Hepatocyte (in vitro differentiated cells): ENCODE measurements at regions not wholly inside any gene's neighbourhood (a gene's known extent, or its start where the extent isn't known, plus 50 kb on each side); places are given as distances from the start of the nearest gene placed in this dataset.

Experiments used
- DNase-seq: peaks from one replicate; pipeline ENCODE4 v3.0.0-alpha.2; 2016; ENCODE audit warnings: low spot score
- H2AFZ ChIP-seq: fragments of 200-600 bp; sonication (generic); 2 replicates; pipeline ENCODE4 v1.6.0; 2016; ENCODE audit warnings: antibody characterized with exemption, mild to moderate bottlenecking
- H3K27ac ChIP-seq: fragments of 200-600 bp; sonication (generic); 2 replicates; pipeline ENCODE4 v1.5.1; 2016; ENCODE audit warnings: mild to moderate bottlenecking
- H3K27me3 ChIP-seq: fragments of 200-600 bp; sonication (generic); 2 replicates; pipeline ENCODE4 v1.6.1; 2016
- H3K36me3 ChIP-seq: fragments of 200-600 bp; sonication (generic); replicated peaks from 2 replicates; pipeline ENCODE4 v1.5.1; 2016; ENCODE audit warnings: low read depth; ENCODE audit not compliant: insufficient read depth
- H3K4me1 ChIP-seq: fragments of 200-600 bp; sonication (generic); 2 replicates; pipeline ENCODE4 v1.5.1; 2016; ENCODE audit warnings: mild to moderate bottlenecking, moderate library complexity; ENCODE audit not compliant: insufficient read depth
- H3K4me2 ChIP-seq: fragments of 200-600 bp; sonication (generic); 2 replicates; pipeline ENCODE4 v1.6.0; 2016
- H3K4me3 ChIP-seq: fragments of 200-600 bp; sonication (generic); 2 replicates; pipeline ENCODE4 v1.5.1; 2016; ENCODE audit warnings: mild to moderate bottlenecking
- H3K79me2 ChIP-seq: fragments of 200-600 bp; sonication (generic); 2 replicates; pipeline ENCODE4 v1.6.0; 2017; ENCODE audit warnings: mild to moderate bottlenecking
- H3K9me2 ChIP-seq: fragments of 200-600 bp; sonication (generic); replicated peaks from 2 replicates; pipeline ENCODE4 v1.6.0; 2017; ENCODE audit warnings: mild to moderate bottlenecking; ENCODE audit not compliant: insufficient read depth
- H3K9me3 ChIP-seq: fragments of 200-600 bp; sonication (generic); 2 replicates; pipeline ENCODE4 v1.5.1; 2016; ENCODE audit warnings: low read depth, mild to moderate bottlenecking
- H4K20me1 ChIP-seq: fragments of 200-600 bp; sonication (generic); 2 replicates; pipeline ENCODE4 v1.6.0; 2016; ENCODE audit warnings: mild to moderate bottlenecking; ENCODE audit not compliant: insufficient read depth, poor library complexity, severe bottlenecking
- EZH2 ChIP-seq: fragments of 200-600 bp; sonication (generic); IDR thresholded peaks from 2 replicates; pipeline ENCODE4 v1.6.1; 2016; ENCODE audit warnings: antibody characterized with exemption, mild to moderate bottlenecking, borderline replicate concordance
- EZH2phosphoT487 ChIP-seq: fragments of 200-600 bp; sonication (generic); IDR thresholded peaks from one replicate; pipeline ENCODE4 v1.6.1; 2018; ENCODE audit warnings: antibody characterized with exemption, mild to moderate bottlenecking, low read depth, moderate library complexity; ENCODE audit not compliant: unreplicated experiment, severe bottlenecking
- WGBS: methylation state at CpG from one replicate; pipeline ENCODE4 v1.1.6; 2016; ENCODE audit warnings: low lambda C conversion rate; ENCODE audit errors: missing lambda C conversion rate; 5-methylcytosine and 5-hydroxymethylcytosine counted together
- TF ChIP-seq, protein P1 (sequence below): fragments of 200-600 bp; sonication (generic); IDR thresholded peaks from 2 replicates; pipeline ENCODE4 v1.5.1; 2016; ENCODE audit warnings: antibody characterized with exemption, mild to moderate bottlenecking; ENCODE audit not compliant: poor library complexity

DNA sequence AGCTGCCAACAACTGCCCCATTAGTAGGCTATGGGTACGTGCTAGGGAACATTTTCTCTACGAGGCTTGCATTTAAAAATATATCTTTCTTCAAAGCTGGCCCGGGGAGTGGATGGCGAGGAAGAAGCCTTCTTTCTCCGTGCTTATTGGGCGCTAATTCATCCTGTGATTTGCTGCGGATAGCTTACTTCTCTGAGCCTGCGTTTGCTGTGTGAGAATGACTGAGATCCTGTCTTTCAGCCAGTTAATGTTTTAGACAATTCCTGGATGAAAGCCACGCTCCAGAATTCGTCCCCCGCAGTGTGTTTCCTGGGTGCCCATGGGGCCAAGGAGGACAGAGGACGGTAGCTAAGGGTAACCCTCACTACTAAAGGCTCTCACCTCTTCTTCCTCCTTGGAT lies 57.8 kb upstream of the TARBP1 start:
- H3K9me2 ChIP-seq, result no peaks in the 10 kb centered on the region
- no peaks in the 10 kb centered on the region for H4K20me1 ChIP-seq
- H3K9me3 ChIP-seq, result no peaks in the 10 kb centered on the region
- H3K79me2 ChIP-seq, result no peaks in the 10 kb centered on the region
- H2AFZ ChIP-seq, result no peak overlapping the region
- DNase-seq, result no peak
- peak overlapping the region; percentile 92 for H3K27ac ChIP-seq
- H3K27me3 ChIP-seq, result no peaks in the 10 kb centered on the region
- TF ChIP-seq, protein P1, sequence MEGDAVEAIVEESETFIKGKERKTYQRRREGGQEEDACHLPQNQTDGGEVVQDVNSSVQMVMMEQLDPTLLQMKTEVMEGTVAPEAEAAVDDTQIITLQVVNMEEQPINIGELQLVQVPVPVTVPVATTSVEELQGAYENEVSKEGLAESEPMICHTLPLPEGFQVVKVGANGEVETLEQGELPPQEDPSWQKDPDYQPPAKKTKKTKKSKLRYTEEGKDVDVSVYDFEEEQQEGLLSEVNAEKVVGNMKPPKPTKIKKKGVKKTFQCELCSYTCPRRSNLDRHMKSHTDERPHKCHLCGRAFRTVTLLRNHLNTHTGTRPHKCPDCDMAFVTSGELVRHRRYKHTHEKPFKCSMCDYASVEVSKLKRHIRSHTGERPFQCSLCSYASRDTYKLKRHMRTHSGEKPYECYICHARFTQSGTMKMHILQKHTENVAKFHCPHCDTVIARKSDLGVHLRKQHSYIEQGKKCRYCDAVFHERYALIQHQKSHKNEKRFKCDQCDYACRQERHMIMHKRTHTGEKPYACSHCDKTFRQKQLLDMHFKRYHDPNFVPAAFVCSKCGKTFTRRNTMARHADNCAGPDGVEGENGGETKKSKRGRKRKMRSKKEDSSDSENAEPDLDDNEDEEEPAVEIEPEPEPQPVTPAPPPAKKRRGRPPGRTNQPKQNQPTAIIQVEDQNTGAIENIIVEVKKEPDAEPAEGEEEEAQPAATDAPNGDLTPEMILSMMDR, result no peak
- TF ChIP-seq EZH2phosphoT487 (no peak), EZH2 (no peak)
- no peak overlapping the region for H3K4me2 ChIP-seq
- peaks cover 69% of the 10 kb centered on the region for H3K4me1 ChIP-seq
- H3K36me3 ChIP-seq, result no peaks in the 10 kb centered on the region
- H3K4me3 ChIP-seq, result no peak overlapping the region
- 85% methylated on average over 12 of the region's 12 CpGs for WGBS

DNA sequence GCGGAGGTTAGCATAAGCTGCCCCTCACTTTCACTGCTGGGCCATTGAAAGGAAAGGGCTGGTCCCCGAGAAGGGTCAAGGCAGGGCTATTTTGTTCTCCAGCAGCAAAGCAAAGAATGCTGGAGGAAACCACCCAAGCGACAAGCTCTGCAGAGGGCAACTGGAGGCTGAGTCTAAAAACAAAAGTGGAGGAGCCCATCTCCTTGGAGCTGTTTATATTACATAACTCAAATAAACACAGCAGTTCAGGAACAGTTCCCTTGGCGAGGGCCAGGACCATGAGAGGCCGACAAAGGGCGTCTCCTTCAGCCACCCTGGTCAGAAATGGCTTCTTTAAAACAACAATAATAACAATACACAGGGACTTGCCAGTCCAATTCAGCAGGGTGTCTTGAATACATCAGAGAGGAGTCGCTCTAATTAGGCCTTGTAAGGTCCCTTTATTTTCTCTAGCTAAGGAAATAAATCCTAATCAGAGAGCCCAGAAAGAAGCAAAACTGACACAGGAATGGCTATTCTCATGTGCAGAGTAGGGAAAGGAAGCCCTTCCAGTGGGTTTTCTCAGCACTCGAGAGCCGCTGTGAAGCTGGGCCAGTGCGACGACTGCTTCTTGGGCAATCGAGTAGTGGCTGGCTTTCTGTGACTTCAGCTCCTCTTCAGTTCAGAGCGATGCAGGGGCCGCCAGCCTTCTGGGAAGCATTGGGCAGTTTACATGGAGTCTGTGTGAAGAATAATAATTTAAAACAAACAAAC lies 57.0 kb upstream of the TARBP1 start:
- Histone ChIP-seq H3K27me3 (no peaks in the 10 kb centered on the region), H3K79me2 (no peaks in the 10 kb centered on the region), H3K27ac (peak overlapping the region; percentile 92), H3K9me3 (no peaks in the 10 kb centered on the region), H3K9me2 (no peaks in the 10 kb centered on the region), H3K4me3 (no peak overlapping the region), H3K36me3 (no peaks in the 10 kb centered on the region), H4K20me1 (no peaks in the 10 kb centered on the region), H2AFZ (no peak overlapping the region), H3K4me1 (peaks cover 77% of the 10 kb centered on the region), H3K4me2 (peak overlapping the region; percentile 46)
- WGBS, result 71% methylated on average over 14 of the region's 14 CpGs
- no peak for TF ChIP-seq EZH2
- TF ChIP-seq, protein P1, result no peak
- TF ChIP-seq EZH2phosphoT487, result no peak
- DNase-seq, result peak; percentile 42

DNA sequence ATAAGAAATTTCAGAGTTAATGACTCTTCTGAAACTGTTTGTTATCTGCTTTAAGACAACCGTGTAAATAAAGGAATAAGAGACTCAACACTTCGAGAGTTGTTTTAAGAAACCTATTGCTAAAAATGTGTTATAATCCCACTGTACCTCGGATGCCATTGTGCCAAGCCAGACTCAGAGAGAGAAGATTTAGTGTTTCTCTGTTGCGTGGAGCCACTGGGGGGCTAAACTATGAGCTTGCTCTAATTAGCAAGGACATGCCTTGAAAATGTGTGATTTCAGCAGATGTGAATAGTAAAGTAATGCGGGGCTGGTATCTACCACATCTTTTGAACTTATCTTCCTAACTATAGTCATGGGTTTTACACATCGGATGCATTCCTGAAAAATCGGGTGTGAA lies 56.2 kb upstream of the TARBP1 start:
- WGBS, result 76% methylated on average over 7 of the region's 7 CpGs
- no peak for TF ChIP-seq EZH2phosphoT487
- TF ChIP-seq, protein P1, result no peak
- no peak for TF ChIP-seq EZH2
- Histone ChIP-seq H3K27ac (peak overlapping the region; percentile 92), H2AFZ (no peak overlapping the region), H3K79me2 (no peaks in the 10 kb centered on the region), H4K20me1 (no peaks in the 10 kb centered on the region), H3K9me3 (no peaks in the 10 kb centered on the region), H3K36me3 (no peaks in the 10 kb centered on the region), H3K4me2 (peak overlapping the region; percentile 46), H3K27me3 (no peaks in the 10 kb centered on the region), H3K9me2 (no peaks in the 10 kb centered on the region), H3K4me1 (peaks cover 82% of the 10 kb centered on the region), H3K4me3 (no peak overlapping the region)
- DNase-seq, result no peak
